Kidney capillary endothelial cell (primary cell): ENCODE measurements at regions not wholly inside any gene's neighbourhood (a gene's known extent, or its start where the extent isn't known, plus 50 kb on each side); places are given as distances from the start of the nearest gene placed in this dataset.
A peak's percentile ranks its signal among the peaks of the same experiment; 100 is the strongest.
"Not testable (repeated sequence)": the region's sequence is repeated elsewhere in the genome, so short reads cannot be mapped to it uniquely, and the experiment has no call there.

Experiments
- DNase-seq: peaks from one replicate; pipeline ENCODE4 v3.0.0-alpha.2; 2018; ENCODE audit warnings: low spot score

- no peak for DNase-seq
Observed at GRCh38 chrX:87961471-87961870, 443.9 kb downstream of the KLHL4 start.

- no peak for DNase-seq
Observed at GRCh38 chrX:87968118-87968517, 450.5 kb downstream of the KLHL4 start.

DNA sequence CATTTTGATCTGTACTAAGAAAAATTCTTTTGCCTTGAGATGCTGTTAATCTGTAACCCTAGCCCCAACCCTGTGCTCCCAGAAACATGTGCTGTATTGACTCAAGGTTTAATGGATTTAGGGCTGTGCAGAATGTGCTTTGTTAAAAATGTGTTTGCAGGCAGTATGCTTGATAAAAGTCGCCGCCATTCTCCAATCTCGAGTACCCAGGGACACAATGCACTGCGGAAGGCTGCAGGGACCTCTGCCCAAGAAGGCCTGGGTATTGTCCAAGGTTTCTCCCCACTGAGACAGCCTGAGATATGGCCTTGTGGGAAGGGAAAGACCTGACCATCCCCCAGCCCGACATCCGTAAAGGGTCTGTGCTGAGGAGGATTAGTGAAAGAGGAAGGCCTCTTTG lies 454.5 kb downstream of the KLHL4 start:
- not testable (repeated sequence) for DNase-seq

DNA sequence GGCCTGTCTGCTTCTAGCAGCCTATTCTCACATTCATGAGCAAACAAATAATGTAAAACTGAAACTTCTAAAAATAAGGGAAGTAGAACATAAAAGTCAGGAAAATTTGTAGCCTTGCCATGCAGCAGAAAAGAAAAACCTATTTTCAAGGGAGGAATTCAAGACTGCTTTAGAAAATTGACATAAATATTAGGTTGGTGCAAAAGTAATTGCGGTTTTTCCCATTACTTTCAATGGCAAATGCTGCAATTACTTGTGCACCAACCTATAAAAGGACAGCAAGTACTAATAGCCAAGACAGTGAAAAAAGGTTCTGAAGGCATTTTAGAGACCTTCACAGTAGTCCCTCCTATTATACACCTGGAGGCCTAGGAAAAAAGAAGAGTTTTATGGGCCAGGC lies 457.8 kb downstream of the KLHL4 start:
- DNase-seq: no peak

DNA sequence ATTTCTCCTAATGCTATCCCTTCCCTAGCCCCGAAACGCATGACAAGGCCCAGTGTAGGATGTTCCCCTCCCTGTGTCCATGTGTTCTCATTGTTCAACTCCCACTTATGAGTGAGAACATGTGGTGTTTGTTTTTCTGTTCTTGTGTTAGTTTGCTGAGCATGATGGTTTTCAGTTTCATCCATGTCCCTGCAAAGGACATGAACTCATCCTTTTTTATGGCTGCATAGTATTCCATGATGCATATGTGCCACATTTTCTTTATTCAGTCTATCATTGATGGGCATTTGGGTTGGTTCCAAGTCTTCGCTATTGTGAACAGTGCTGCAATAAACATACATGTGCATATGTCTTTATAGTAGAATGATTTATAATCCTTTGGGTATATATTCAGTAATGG lies 490.3 kb downstream of the KLHL4 start:
- DNase-seq: not testable (repeated sequence)

DNA sequence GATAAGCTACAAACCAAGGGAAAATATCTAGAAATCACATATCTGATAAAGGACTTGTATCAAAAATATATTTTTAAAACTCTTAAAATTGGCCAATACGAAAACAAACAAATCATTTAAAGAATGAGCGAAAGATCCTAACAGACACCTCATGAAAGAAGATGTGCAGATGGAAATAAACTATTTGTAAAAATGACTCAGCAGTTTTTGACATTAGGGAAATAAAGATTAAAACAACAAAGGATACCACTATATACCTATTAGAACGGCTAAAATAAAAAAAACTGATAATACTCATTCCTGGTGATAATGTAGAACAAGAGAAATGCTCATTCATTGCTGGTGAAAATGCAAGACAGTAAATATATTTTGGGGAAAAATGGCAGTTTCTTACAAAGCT lies 506.4 kb downstream of the KLHL4 start:
- no peak for DNase-seq

DNA sequence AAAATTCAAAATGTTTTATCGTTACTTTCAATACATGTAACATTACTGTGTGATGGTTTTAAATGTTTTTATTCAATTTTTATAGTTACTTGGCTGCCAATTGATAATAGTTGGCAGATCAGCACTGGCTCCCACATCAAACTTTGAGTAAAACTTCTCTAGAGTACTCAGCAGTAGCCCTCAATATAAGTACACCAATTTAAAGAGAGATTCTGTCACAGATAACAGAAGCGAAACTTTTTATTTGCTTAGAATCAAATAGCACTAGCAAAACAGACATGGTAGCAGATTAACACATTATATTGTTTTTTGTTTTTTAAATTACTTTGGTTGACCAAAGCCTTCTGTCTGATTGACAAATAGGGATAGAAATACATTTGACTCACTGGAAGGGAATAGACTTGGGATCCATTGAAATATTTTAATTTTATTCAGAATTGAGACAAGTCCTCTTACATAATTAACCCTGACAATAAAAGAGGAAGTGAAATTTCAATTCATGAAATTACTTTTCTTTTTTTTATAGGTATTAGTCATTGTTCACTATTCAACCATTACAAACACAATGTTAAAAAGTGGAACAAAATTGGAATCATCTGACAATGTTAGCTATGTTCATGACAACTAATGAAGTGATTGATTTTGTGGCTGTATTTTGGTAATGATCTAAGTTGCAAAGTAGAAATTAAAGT lies 554.9 kb downstream of the KLHL4 start:
- no peak for DNase-seq

- no peak for DNase-seq
Observed at GRCh38 chrX:88101968-88102367, 584.4 kb downstream of the KLHL4 start.

- peak; percentile 14 for DNase-seq
Observed at GRCh38 chrX:88135735-88136134, 611.3 kb upstream of the CPXCR1 start.

DNA sequence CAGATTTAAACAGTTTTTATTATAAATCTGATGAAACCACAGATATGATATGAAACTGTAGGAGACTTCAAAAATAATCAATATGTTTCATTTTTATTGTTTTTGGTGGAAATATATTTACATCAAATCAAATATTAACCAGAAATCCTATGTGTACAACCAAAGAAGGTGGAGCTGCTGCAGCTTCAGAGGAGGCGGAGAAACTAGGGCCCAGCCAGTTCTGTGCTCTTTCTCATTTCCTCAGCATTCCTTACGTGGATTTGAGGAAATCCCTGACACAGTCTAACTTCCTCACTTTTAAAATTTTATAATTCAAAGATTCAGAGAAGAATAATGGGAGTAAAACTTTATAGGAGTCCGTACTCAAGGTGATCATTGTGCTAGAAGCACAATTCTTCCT lies 610.7 kb upstream of the CPXCR1 start:
- DNase-seq: no peak

- no peak for DNase-seq
Observed at GRCh38 chrX:88146577-88146976, 600.4 kb upstream of the CPXCR1 start.

DNA sequence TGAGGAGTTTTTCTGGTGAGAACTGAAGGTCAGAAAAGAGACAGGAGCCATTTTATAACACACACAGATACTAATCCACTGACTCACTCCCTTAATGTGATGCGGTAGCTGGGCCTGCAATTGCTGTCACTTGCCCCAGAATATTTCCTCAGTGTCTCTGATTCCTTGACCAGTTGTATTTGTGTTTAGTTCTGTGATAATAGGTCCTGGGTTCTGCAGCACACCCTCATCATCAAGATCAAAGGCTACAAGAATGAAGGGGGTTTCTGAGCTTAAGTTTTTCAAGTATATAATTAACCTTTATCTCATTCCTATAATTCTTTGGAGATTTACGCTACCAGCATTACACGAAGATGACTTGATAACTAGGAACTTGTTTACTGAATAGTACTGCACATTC lies 576.5 kb upstream of the CPXCR1 start:
- no peak for DNase-seq

DNA sequence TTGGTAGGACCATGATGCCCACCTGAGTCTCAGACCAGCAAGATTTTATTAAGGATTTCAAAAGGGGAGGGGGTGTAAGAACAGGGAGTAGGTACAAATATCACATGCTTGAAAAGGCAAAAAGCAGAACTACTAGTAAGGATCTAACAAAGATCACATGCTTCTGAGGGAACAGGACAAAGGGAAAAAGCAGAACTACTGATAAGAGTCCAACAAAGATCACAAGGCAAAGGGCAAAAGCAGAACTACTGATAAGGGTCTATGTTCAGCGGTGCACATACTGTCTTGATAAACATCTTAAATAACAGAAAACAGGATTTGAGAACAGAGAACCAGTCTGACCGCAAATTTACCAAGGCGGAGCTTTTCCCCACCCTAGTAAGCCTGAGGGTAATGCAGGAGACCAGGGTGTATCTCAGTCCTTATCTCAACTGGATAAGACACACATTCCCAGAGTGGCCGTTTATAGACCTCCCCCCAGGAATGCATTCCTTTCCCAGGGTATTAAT lies 573.0 kb upstream of the CPXCR1 start:
- not testable (repeated sequence) for DNase-seq

DNA sequence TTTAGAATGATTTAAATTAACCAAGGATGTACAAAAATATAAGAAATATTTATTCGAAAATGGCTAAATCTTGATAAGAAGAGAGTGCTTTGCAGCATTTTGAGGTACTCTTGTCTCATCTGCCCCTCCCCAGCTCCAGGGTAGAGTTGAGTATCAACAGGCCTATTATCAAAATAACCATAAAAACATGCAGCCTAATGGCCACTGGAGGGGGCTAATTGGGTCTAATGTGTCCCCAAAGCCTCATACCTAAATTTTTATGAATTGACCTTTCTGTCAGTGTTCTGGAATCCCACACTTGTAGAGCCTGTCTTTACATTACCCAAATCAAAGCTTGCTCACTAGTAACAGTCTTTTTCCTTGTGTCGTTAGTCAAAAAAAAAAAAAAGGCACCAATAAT lies 544.9 kb upstream of the CPXCR1 start:
- no peak for DNase-seq

DNA sequence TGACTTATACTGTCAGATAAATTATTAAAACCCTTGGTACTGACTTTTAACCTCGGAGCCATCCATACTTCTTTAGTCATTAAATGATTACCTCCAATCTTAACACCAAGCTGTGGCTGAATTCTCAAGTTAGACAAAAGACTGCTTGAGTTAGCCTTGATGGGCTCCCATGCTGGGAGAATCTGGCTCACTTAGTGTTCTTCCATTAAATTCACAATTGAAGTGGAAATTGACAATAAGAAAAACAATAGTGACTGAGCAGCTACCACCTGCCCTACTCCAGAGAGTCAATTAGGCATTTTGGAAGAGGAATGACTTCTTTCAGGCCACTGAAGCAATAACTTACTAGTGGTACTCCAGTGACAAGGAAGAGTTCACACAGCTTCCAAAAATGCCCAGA lies 503.0 kb upstream of the CPXCR1 start:
- no peak for DNase-seq

GRCh38 chrX:88284844-88285243 lies 462.2 kb upstream of the CPXCR1 start:
- DNase-seq: no peak

- not testable (repeated sequence) for DNase-seq
Observed at GRCh38 chrX:88313972-88314371, 433.1 kb upstream of the CPXCR1 start.

DNA sequence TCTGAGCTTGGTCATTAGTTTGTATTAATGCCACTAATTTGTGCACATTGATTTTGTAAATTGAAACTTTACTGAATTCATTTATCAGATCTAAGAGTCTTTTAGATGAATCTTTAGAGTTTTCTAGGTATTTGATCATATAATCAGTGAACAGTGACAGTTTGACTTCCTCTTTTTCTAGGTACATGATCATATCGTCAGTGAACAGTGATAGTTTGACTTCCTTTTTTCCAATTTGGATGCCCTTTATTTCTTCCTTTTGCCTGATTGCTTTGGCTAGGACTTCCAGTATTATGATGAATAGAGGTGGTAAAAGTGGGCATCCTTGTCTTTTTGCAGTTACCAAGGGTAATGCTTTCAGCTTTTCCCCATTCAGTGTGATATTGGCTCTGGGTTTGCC lies 421.4 kb upstream of the CPXCR1 start:
- DNase-seq: no peak

- no peak for DNase-seq
Observed at GRCh38 chrX:88355252-88355651, 391.8 kb upstream of the CPXCR1 start.

GRCh38 chrX:88366314-88366713 lies 380.7 kb upstream of the CPXCR1 start:
- DNase-seq: no peak

- DNase-seq: no peak
Observed at GRCh38 chrX:88378406-88378805, 368.6 kb upstream of the CPXCR1 start.

- DNase-seq: no peak
Observed at GRCh38 chrX:88397551-88397950, 349.5 kb upstream of the CPXCR1 start.

DNA sequence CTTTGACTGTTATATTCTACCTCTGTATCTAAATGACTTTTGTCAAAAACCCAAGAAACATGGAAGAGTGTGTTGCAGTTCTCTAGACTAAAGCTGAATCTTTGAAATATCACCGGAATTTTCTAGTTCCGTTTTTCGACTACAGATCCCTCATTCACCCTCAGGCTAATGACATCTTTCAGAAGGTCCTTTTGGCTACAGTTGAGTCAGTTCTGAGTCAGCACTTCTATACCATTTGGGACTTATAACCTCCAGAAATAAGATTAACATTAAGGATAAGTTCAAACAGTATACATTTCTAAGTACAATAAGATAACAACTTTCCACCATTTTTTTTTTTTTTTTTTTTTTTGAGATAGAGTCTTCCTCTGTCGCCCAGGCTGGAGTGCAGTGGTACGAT lies 331.0 kb upstream of the CPXCR1 start:
- DNase-seq: no peak

DNA sequence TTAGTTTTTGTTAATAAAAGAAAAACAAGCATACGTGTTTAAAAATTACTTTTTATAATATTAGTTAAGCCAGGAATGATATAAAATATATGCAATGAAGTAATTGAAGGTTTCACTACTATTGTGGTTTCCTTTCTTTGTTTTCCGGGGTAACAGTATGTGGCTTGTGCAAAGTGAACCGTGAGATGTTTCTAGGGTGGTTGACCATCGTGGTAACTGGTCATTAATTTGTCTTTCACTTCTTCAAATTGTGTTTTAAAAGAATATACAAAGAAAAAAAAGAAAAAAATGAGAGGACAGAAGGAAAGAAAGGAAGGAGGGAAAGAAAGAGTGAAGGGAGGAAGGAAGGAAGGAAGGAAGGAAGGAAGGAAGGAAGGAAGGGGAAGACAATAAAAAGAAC lies 330.1 kb upstream of the CPXCR1 start:
- DNase-seq: no peak
